H1 (cell line): ENCODE measurements at regions not wholly inside any gene's neighbourhood (a gene's known extent, or its start where the extent isn't known, plus 50 kb on each side); places are given as distances from the start of the nearest gene placed in this dataset.

Source experiments
- CTCF ChIA-PET: fragments of 300-600 bp; sonication (Branson Sonifier 250); formaldehyde crosslinking; loops from one replicate; lab custom pipeline; 2021; ENCODE audit not compliant: partially characterized antibody; lab: Charles Lee
- POLR2A ChIA-PET: fragments of 300-600 bp; sonication (Branson Sonifier 250); formaldehyde crosslinking; loops from one replicate; lab custom pipeline; 2021; ENCODE audit warnings: inconsistent platforms; ENCODE audit not compliant: partially characterized antibody; lab: Charles Lee
- DNase-seq, 2 experiments: peaks; one replicate each; pipeline versions ENCODE4 v3.0.0 to v3.0.0-alpha.2; 2010 to 2022; ENCODE audit warnings: low spot score in 2 of 2, low read depth in 1 of 2, mixed read lengths in 1 of 2
- FAIRE-seq: peaks from 2 replicates; lab custom pipeline; 2011; peaks lifted over from hg19 to GRCh38; lab: Jason Lieb, UNC
- H2AFZ ChIP-seq: 2 replicates; pipeline ENCODE4 v1.8.1; 2012; ENCODE audit warnings: low read length, inconsistent platforms
- H2AK5ac ChIP-seq: 2 replicates; pipeline ENCODE4 v1.6.1; 2013; ENCODE audit warnings: low read depth, low read length
- H2BK120ac ChIP-seq: replicated peaks from 2 replicates; pipeline ENCODE3; 2013; ENCODE audit warnings: low read depth, low read length, inconsistent platforms
- H2BK12ac ChIP-seq: 2 replicates; pipeline ENCODE4 v1.6.1; 2013; ENCODE audit warnings: low read depth, low read length
- H2BK15ac ChIP-seq: 2 replicates; pipeline ENCODE4 v1.6.1; 2013; ENCODE audit warnings: low read length
- H2BK20ac ChIP-seq: 2 replicates; pipeline ENCODE4 v1.6.1; 2013; ENCODE audit warnings: low read length
- H2BK5ac ChIP-seq: 2 replicates; pipeline ENCODE4 v1.6.1; 2013; ENCODE audit warnings: low read depth, low read length
- H3K14ac ChIP-seq: 2 replicates; pipeline ENCODE4 v1.6.1; 2013; ENCODE audit warnings: inconsistent platforms; ENCODE audit not compliant: insufficient read length
- H3K18ac ChIP-seq: 2 replicates; pipeline ENCODE4 v1.6.1; 2013; ENCODE audit warnings: low read length; ENCODE audit errors: extremely low read depth
- H3K23ac ChIP-seq: 2 replicates; pipeline ENCODE4 v1.6.1; 2013; ENCODE audit warnings: inconsistent platforms; ENCODE audit not compliant: insufficient read length
- H3K23me2 ChIP-seq: 2 replicates; pipeline ENCODE4 v1.6.1; 2013; ENCODE audit warnings: low read depth, low read length
- H3K27ac ChIP-seq: 2 replicates; pipeline ENCODE4 v1.6.1; 2011; ENCODE audit warnings: low read depth, low read length, inconsistent platforms
- H3K27me3 ChIP-seq, 4 experiments: replicated peaks in 1 of 4; 1 replicate in 1 of 4; 2 replicates in 3 of 4; pipeline versions ENCODE4 v1.6.1 to v1.8.1; 2011 to 2013; ENCODE audit warnings: low read length in 3 of 4, mild to moderate bottlenecking in 3 of 4, inconsistent platforms in 2 of 4, mixed read lengths in 2 of 4, moderate library complexity in 1 of 4; ENCODE audit not compliant: control insufficient read depth in 3 of 4, insufficient read depth in 3 of 4; ENCODE audit errors: extremely low read depth in 1 of 4
- H3K36me3 ChIP-seq, 4 experiments: 2 replicates each; pipeline versions ENCODE4 v1.6.1 to v1.8.1; 2011 to 2013; ENCODE audit warnings: mild to moderate bottlenecking in 4 of 4, low read length in 3 of 4, moderate library complexity in 2 of 4, control low read depth in 1 of 4, inconsistent platforms in 1 of 4; ENCODE audit not compliant: insufficient read depth in 4 of 4, control insufficient read depth in 2 of 4
- H3K4ac ChIP-seq: replicated peaks from 2 replicates; pipeline ENCODE3; 2013; ENCODE audit warnings: low read length, low read depth, mixed read lengths, inconsistent platforms; ENCODE audit not compliant: insufficient read length
- H3K4me1 ChIP-seq, 4 experiments: replicated peaks in 1 of 4; 1 replicate in 1 of 4; 2 replicates in 3 of 4; pipeline versions ENCODE4 v1.6.1 to v1.8.1; 2011 to 2013; ENCODE audit warnings: low read length in 3 of 4, inconsistent platforms in 2 of 4, mixed read lengths in 1 of 4; ENCODE audit not compliant: insufficient read depth in 4 of 4, control insufficient read depth in 3 of 4
- H3K4me2 ChIP-seq, 2 experiments: 2 replicates each; pipeline versions ENCODE4 v1.6.1 to v1.8.1; 2011 to 2013; ENCODE audit warnings: low read depth in 2 of 2, low read length in 2 of 2, control low read depth in 1 of 2, inconsistent platforms in 1 of 2, mild to moderate bottlenecking in 1 of 2; ENCODE audit not compliant: insufficient read depth in 1 of 2
- H3K4me3 ChIP-seq, 4 experiments: fragments of 200-600, 300-600 bp in 1 of 4; sonication (generic), shearing (Covaris generic), sonication (Bioruptor Twin) in 1 of 4; 2 replicates each; pipeline versions ENCODE4 v1.5.1 to v1.8.1; 2011 to 2016; ENCODE audit warnings: low read length in 4 of 4, low read depth in 3 of 4, control low read depth in 2 of 4, inconsistent platforms in 2 of 4, mild to moderate bottlenecking in 2 of 4, mixed read lengths in 1 of 4, moderate library complexity in 1 of 4; ENCODE audit not compliant: insufficient read depth in 2 of 4; ENCODE audit errors: extremely low read depth in 1 of 4
- H3K56ac ChIP-seq: replicated peaks from 2 replicates; pipeline ENCODE3; 2013; ENCODE audit warnings: low read depth, mild to moderate bottlenecking, mixed read lengths, low read length, inconsistent platforms; ENCODE audit not compliant: insufficient read length
- H3K79me1 ChIP-seq: 2 replicates; pipeline ENCODE4 v1.6.1; 2013; ENCODE audit warnings: low read depth, low read length, control low read depth
- H3K79me2 ChIP-seq, 2 experiments: 2 replicates each; pipeline versions ENCODE4 v1.6.1 to v1.8.1; 2012 to 2013; ENCODE audit warnings: low read length in 2 of 2, mild to moderate bottlenecking in 2 of 2, inconsistent platforms in 1 of 2; ENCODE audit not compliant: insufficient read depth in 2 of 2, control insufficient read depth in 1 of 2
- H3K9ac ChIP-seq, 4 experiments: replicated peaks in 1 of 4; 1 replicate in 1 of 4; 2 replicates in 3 of 4; pipeline versions ENCODE4 v1.6.1 to v1.8.1; 2011 to 2013; ENCODE audit warnings: low read depth in 3 of 4, low read length in 3 of 4, control low read depth in 2 of 4, mild to moderate bottlenecking in 2 of 4, moderate library complexity in 2 of 4, inconsistent platforms in 1 of 4; ENCODE audit errors: extremely low read depth in 1 of 4
- H3K9me3 ChIP-seq, 2 experiments: 2 replicates each; pipeline versions ENCODE4 v1.6.1 to v1.8.1; 2012 to 2013; ENCODE audit warnings: mild to moderate bottlenecking in 2 of 2, moderate library complexity in 2 of 2, control low read depth in 1 of 2, inconsistent platforms in 1 of 2, low read depth in 1 of 2, low read length in 1 of 2, mixed read lengths in 1 of 2; ENCODE audit not compliant: insufficient read depth in 2 of 2
- H4K20me1 ChIP-seq, 2 experiments: replicated peaks in 1 of 2; 2 replicates each; pipeline versions ENCODE3 to v1.8.1; 2011 to 2013; ENCODE audit warnings: inconsistent platforms in 2 of 2, low read length in 2 of 2, mild to moderate bottlenecking in 1 of 2; ENCODE audit not compliant: insufficient read depth in 2 of 2, control insufficient read depth in 1 of 2
- H4K5ac ChIP-seq: 2 replicates; pipeline ENCODE4 v1.6.1; 2013; ENCODE audit warnings: low read length, low read depth, mixed read lengths, inconsistent platforms; ENCODE audit not compliant: insufficient read length
- H4K8ac ChIP-seq: 2 replicates; pipeline ENCODE4 v1.8.0; 2013; ENCODE audit warnings: mild to moderate bottlenecking, moderate library complexity, low read length, inconsistent platforms; ENCODE audit not compliant: insufficient read depth; ENCODE audit errors: extremely low read depth
- H4K91ac ChIP-seq: replicated peaks from 2 replicates; pipeline ENCODE3; 2013; ENCODE audit warnings: low read length, mixed read lengths, inconsistent platforms; ENCODE audit not compliant: insufficient read length
- BCL11A ChIP-seq, 2 experiments: IDR thresholded peaks; one replicate each; pipeline ENCODE4 v1.6.1; 2011; ENCODE audit warnings: low read depth in 2 of 2, low read length in 2 of 2, mild to moderate bottlenecking in 2 of 2
- WGBS, 2 experiments: shearing (Covaris generic) in 1 of 2; methylation state at CpG; one replicate each; pipeline versions ENCODE4 v1.1.6 to v1.1.7; 2013 to 2015; ENCODE audit warnings: low lambda C conversion rate in 2 of 2, mixed read lengths in 2 of 2, inconsistent platforms in 1 of 2, low coverage in 1 of 2, missing lambda C conversion rate in 1 of 2; ENCODE audit not compliant: insufficient replicate concordance in 2 of 2, insufficient coverage in 1 of 2, insufficient read length in 1 of 2; ENCODE audit errors: extremely low coverage in 1 of 2, missing lambda C conversion rate in 1 of 2; 5-methylcytosine and 5-hydroxymethylcytosine counted together

DNA sequence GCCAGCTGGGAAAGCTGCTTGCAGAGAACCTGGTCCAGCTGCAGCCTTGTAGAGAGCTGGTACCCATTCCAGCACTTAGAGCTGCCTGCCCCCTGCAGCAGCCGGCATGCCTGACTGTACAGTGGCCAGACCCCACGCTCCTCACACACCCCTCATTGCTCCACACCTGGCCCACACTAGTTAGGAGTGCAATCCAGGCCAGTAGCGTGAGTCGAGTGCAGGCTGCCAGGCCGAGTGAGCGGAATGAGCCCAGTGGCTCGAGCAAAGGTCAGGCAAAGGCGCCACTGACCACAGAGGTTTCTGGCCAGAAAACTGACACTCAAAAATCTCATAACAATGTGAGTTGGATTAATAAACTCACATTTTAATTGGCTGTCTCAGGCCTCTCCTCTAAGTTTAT lies 921.7 kb upstream of the KCND2 start:
- Histone ChIP-seq H3K4me2 (no peak overlapping the region), H3K14ac (no peak overlapping the region), H4K5ac (no peak overlapping the region), H3K79me1 (no peaks in the 10 kb centered on the region), H2BK5ac (no peak overlapping the region), H3K36me3 (no peaks in the 10 kb centered on the region), H2BK15ac (no peak overlapping the region), H2BK20ac (no peak overlapping the region), H2AFZ (no peak overlapping the region), H3K27ac (no peak overlapping the region), H3K18ac (no peak overlapping the region), H2AK5ac (no peak overlapping the region), H3K4me1 (no peaks in the 10 kb centered on the region), H3K79me2 (no peaks in the 10 kb centered on the region), H4K8ac (no peak overlapping the region), H3K23me2 (no peaks in the 10 kb centered on the region), H3K56ac (no peak overlapping the region), H2BK12ac (no peak overlapping the region), H3K27me3 (no peaks in the 10 kb centered on the region), H4K20me1 (no peaks in the 10 kb centered on the region), H3K9ac (no peak overlapping the region), H3K9me3 (no peaks in the 10 kb centered on the region), H3K4ac (no peak overlapping the region), H3K23ac (no peak overlapping the region), H3K4me3 (no peak overlapping the region), H4K91ac (no peak overlapping the region), H2BK120ac (no peak overlapping the region)
- FAIRE-seq (no peak), DNase-seq (no peak)
- no peak for TF ChIP-seq BCL11A (IDR thresholded peaks at IDR 0.05; ENCODE audit: low read depth in 2 of 2, low read length in 2 of 2)
- ChIA-PET POLR2A (no interaction called here), CTCF (interaction anchor here (0.8 to 0.9 kb wide), 2 partner anchors 9 to 131 kb away, joined by 3 to 4 read pairs; no protein-coding TSS in a partner anchor)
- WGBS, 2 experiments, result 96% methylated on average over 8 of the region's 8 CpGs; no CpG with 5 or more reads in 1 of the 2 experiments
